ENCODE measurements at regions not wholly inside any gene's neighbourhood (a gene's known extent, or its start where the extent isn't known, plus 50 kb on each side); places are given as distances from the start of the nearest gene placed in this dataset.
"Not testable (repeated sequence)": the region's sequence is repeated elsewhere in the genome, so short reads cannot be mapped to it uniquely, and the experiment has no call there.

DNA sequence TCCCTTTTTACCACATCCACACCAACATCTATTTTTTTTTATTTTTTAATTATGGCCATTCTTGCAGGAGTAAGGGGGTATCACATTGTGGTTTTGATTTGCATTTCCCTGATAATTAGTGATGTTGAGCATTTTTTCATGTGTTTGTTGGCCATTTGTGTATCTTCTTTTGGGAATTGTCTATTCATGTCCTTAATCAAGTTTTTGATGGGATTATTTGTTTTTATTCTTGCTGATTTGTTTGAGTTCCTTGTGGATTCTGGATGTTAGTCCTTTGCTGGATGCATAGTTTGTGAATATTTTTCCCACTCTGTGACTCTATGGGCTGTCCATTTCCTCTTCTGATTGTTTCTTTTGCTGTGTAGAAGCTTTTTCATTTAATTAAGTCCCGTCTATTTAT lies 385.1 kb downstream of the UTRN start:
- not testable (repeated sequence) for TF ChIP-seq CTCF, POLR2A (IDR thresholded peaks at IDR 0.05)
